OCI-LY3 (cell line): ENCODE measurements at regions not wholly inside any gene's neighbourhood (a gene's known extent, or its start where the extent isn't known, plus 50 kb on each side); places are given as distances from the start of the nearest gene placed in this dataset.

ENCODE experiments used
- EZH2phosphoT487 ChIP-seq: fragments of 200-600 bp; shearing (Covaris generic); IDR thresholded peaks from 2 replicates; pipeline ENCODE4 v1.6.1; 2018; ENCODE audit warnings: antibody characterized with exemption, mixed run types, low read depth
- TF ChIP-seq, protein P1 (sequence below): fragments of 200-600, 300-600 bp; sonication (generic); IDR thresholded peaks from 2 replicates; pipeline ENCODE4 v1.5.1; 2014; ENCODE audit warnings: antibody characterized with exemption, low read length, low read depth

DNA sequence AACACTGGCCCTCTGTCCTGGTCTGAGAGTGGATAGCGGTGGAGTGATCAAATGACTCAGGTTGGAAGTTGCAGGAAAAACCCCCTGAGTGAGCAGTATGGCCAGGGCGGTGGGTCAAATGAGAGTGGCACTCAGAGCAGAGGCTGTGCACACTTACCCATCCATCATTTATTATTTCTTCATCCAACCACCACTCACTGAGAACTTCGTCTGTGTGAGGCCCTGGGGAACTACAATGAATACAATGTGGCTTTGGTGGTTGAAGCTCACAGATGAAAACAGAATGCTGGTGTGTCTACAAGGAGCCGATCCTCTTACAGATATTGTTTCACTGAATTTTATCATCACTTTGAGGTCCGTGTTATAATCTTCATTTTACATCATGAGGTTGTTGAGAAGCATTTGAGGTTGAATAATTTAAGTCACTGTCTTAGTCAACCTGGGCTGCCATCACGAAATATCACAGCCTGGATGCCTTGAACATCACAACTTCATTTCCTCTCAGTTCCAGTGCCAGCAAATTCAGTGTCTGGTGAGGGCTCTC is 73.4 kb upstream of the ID2 start:
- TF ChIP-seq, protein P1, sequence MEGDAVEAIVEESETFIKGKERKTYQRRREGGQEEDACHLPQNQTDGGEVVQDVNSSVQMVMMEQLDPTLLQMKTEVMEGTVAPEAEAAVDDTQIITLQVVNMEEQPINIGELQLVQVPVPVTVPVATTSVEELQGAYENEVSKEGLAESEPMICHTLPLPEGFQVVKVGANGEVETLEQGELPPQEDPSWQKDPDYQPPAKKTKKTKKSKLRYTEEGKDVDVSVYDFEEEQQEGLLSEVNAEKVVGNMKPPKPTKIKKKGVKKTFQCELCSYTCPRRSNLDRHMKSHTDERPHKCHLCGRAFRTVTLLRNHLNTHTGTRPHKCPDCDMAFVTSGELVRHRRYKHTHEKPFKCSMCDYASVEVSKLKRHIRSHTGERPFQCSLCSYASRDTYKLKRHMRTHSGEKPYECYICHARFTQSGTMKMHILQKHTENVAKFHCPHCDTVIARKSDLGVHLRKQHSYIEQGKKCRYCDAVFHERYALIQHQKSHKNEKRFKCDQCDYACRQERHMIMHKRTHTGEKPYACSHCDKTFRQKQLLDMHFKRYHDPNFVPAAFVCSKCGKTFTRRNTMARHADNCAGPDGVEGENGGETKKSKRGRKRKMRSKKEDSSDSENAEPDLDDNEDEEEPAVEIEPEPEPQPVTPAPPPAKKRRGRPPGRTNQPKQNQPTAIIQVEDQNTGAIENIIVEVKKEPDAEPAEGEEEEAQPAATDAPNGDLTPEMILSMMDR = no peak
- no peak for TF ChIP-seq EZH2phosphoT487
